Activated CD4-positive, alpha-beta T cell treated with anti-CD3 and anti-CD28 coated beads, Interleukin-2, amount 50 U/mL, for 48 hours (primary cell): ENCODE measurements at regions not wholly inside any gene's neighbourhood (a gene's known extent, or its start where the extent isn't known, plus 50 kb on each side); places are given as distances from the start of the nearest gene placed in this dataset.

Experiments
- DNase-seq, 2 experiments: peaks; one replicate each; pipeline ENCODE4 v3.0.0-alpha.2; 2020

- DNase-seq = peak; percentile 1 to 8
Measured at GRCh38 chr7:148472406-148472805, 118.2 kb upstream of the C7orf33 start.

- DNase-seq = no peak
Measured at GRCh38 chr7:148473703-148474480, 116.7 kb upstream of the C7orf33 start.

- DNase-seq = no peak
Measured at GRCh38 chr7:148474481-148475025, 116.0 kb upstream of the C7orf33 start.

GRCh38 chr7:148478551-148478950 is 112.0 kb upstream of the C7orf33 start:
- no peak for DNase-seq

GRCh38 chr7:148480479-148481146 is 110.0 kb upstream of the C7orf33 start:
- no peak for DNase-seq

GRCh38 chr7:148481147-148481526 is 109.4 kb upstream of the C7orf33 start:
- no peak for DNase-seq

- no peak for DNase-seq
Measured at GRCh38 chr7:148481971-148482626, 108.5 kb upstream of the C7orf33 start.

GRCh38 chr7:148483515-148484308 is 106.9 kb upstream of the C7orf33 start:
- DNase-seq = no peak

GRCh38 chr7:148484486-148484885 is 106.1 kb upstream of the C7orf33 start:
- DNase-seq = no peak

- DNase-seq = no peak
Measured at GRCh38 chr7:148485618-148486017, 104.9 kb upstream of the C7orf33 start.

GRCh38 chr7:148486937-148487336 is 103.6 kb upstream of the C7orf33 start:
- no peak for DNase-seq

- DNase-seq = no peak
Measured at GRCh38 chr7:148487912-148488311, 102.7 kb upstream of the C7orf33 start.

- no peak for DNase-seq
Measured at GRCh38 chr7:148489678-148490077, 100.9 kb upstream of the C7orf33 start.

GRCh38 chr7:148492157-148492860 is 98.3 kb upstream of the C7orf33 start:
- no peak for DNase-seq

GRCh38 chr7:148495605-148496004 is 95.0 kb upstream of the C7orf33 start:
- no peak for DNase-seq

GRCh38 chr7:148500978-148501377 is 89.6 kb upstream of the C7orf33 start:
- no peak for DNase-seq

GRCh38 chr7:148503900-148504487 is 86.6 kb upstream of the C7orf33 start:
- no peak for DNase-seq

- DNase-seq = no peak
Measured at GRCh38 chr7:148505645-148506375, 84.8 kb upstream of the C7orf33 start.

GRCh38 chr7:148507064-148507573 is 83.4 kb upstream of the C7orf33 start:
- DNase-seq = peak; percentile 43 to 57

GRCh38 chr7:148507787-148508186 is 82.8 kb upstream of the C7orf33 start:
- peak; percentile 65 to 71 for DNase-seq

- no peak for DNase-seq
Measured at GRCh38 chr7:148514236-148514635, 76.3 kb upstream of the C7orf33 start.
